NOMO-1 (cell line): ENCODE measurements at regions not wholly inside any gene's neighbourhood (a gene's known extent, or its start where the extent isn't known, plus 50 kb on each side); places are given as distances from the start of the nearest gene placed in this dataset.
"Not testable (repeated sequence)": the region's sequence is repeated elsewhere in the genome, so short reads cannot be mapped to it uniquely, and the experiment has no call there.

Experiments
- DNase-seq, 2 experiments: peaks; one replicate each; lab custom pipeline; 2025; ENCODE audit not compliant: unreplicated experiment in 2 of 2; lab: John Stamatoyannopoulos, UW

DNA sequence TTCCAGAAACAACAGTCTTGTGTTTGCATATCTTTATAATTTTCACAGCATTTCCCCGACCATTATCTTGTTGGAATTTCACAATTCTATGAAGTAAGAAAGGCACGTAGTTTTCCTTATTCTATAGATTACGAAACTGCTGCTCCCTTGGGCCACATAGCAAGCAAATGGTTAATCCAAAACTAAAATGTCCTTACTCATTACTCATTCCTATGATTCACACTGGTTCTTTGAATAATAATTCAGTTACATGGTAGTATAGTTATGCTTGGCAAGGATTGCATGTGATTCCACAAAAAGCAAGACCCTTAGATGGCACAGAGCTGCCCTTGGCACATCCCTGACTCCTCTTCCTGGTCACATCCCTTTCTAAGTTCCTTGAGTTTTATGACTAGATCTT, 51.2 kb downstream of the OR13H1 start:
- DNase-seq, result no peak

DNA sequence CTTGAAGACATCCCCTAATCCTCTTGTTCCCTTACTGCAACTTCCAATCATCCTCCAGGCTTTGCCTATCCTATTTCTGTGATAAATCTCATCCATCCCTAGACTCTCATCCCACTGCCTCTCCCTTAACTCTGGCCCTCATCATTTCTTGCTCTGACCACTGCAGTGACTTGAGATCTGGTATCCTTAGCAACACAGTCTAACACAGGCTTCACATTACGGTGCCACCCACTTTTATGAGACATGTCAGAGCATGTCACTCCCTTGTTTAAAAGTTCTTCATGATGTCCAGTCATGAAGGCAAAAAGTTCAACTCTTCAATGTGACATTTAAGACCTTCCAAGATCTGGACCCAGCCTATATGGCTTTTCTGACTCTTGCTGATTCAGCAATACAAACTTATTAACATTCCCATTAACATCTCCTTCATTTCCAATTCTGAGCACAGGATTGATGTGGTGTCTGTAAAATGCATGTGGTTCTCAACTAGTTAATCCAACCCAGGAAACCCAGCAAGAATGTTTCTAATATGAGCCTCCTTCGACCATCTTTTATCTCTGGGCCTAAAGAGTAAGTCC, 64.0 kb downstream of the OR13H1 start:
- no peak for DNase-seq

DNA sequence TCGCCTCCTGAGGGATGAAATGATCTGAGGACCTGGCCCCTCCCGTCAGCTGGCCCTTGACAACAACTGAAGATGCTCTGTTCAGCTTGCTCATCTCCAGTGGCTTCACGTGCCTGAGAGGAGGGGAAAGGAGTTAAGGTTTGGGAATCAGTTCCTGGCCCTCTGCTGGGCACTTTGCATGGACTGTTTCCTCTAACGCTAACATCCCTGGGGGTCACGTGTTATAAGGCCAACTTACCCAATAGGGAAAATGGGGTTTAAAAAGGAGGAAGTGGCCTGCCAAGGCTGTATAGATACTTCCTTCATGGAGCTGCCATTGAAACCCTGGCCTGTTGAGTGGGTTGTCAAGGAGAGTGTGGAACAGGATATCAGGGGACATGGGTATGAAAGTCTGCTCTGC, 65.6 kb downstream of the OR13H1 start:
- no peak for DNase-seq

DNA sequence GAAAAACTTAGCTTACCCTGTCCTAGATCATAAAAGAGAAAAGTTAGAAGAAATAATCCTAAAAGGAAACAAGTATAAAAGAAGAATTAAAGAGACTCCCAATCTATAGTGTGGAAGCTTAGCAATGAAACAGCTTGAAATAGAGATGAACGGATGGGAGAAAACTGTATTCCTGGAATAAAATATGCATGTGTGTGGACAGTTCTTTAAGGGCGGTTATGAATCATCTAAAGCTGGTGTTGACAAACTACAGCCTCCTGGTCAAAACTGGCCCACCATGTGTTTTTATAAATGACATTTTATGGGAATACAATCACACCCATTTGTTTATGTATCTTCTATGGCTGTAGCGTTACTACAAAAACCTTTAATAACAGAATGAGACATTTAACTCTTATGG, 69.4 kb downstream of the OR13H1 start:
- no peak for DNase-seq

DNA sequence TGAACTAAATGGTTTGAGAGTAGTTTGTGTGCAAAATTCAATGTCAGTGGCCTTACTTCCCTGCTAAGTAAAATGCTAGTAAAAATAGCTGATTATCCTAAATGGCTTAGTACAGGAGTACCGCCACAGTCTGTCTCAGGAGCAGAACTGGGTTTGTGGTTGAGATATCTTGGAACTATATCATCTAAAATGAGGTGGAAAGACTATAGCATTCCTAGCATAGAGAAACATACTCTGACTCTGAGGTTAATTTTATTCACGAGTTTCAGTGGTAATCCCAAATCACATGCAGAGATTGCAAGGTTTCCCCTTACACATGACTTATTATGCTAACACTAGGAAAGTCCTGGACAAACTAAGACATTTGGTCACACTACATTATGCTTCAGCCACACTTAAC, 70.4 kb downstream of the OR13H1 start:
- DNase-seq, result no peak

DNA sequence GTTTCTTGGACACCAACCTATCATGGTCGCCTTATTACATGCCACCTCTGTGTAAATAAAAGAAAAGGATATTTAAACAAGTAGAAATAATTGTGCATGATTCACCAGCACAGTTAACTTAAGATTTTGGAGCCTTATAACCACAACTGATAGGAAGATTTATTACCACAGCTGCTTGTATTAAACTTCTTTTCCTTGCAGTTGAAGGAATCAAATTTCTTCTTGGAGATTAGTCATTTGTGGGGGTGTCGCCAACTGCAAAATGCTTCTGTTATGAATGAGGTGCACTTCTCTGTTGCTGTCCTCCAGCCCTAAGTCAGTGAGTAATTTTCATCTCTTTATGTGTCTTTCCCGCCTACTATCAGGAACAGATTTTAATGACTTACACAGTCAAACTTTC, 73.3 kb downstream of the OR13H1 start:
- no peak for DNase-seq

DNA sequence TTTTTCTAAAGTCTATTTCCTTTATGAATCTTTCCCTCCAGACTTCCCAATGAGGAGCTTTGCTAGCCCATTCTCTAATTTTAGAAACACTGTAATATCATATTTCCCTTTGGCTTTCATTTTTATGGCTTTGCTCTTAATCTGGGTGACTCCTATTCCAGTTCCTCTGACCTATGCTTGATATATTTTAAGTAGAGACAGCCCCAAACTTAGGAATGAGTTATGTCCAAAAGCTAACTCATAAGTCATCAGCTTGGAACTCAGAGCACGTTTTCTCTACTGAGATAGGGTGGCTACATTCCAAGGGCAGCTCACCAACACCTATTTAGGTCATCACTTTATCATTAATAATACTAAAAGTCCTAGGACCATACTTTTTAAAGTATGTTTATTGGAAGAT, 77.8 kb downstream of the OR13H1 start:
- no peak for DNase-seq

DNA sequence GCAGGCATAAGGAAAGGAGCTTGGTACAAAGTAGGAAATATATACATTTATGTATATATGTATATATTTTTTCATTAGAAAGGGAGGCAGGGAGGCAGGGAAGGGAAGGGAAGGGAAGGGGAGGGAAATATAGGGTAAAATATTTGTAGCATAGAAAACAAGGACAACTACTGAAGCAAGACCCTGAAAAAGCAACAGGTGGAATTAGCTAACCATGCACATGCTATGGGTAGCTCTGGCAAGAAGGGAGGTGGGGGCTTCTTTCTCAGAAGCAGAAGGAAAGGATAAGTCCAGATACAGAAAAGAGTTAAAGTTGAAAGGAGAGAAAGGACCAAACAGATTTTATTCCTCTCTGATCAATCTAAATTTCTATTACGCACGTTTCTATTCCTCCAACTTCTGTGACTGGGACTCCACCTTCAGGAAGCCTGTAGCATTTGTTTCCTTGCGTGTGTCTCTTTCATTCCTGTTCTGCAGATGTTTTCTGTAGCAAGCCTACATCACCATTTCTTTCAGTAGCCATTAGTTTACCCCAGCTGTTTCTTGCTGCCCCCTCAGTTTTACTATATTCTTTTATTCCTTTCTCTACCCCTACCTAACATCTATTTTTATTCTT, 82.9 kb downstream of the OR13H1 start:
- DNase-seq, result no peak

DNA sequence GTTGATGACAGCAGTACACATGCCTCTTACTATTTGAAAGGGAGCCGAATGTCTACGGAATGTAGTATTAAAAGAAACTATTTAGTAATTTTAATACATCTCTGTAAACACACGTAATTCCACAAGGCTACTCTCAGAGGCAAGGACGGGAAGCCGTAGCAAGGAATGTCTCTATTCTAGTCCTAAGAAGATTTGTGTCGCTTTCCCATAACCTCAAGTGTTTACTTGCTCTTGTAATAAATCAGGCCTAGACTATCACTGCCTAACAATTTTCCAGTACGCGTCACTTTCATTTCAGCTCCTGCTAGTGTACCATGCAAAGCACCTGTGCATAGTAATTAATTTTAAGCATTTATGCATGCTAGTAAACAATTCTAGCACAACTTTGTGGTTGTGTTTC, 86.7 kb downstream of the OR13H1 start:
- no peak for DNase-seq

DNA sequence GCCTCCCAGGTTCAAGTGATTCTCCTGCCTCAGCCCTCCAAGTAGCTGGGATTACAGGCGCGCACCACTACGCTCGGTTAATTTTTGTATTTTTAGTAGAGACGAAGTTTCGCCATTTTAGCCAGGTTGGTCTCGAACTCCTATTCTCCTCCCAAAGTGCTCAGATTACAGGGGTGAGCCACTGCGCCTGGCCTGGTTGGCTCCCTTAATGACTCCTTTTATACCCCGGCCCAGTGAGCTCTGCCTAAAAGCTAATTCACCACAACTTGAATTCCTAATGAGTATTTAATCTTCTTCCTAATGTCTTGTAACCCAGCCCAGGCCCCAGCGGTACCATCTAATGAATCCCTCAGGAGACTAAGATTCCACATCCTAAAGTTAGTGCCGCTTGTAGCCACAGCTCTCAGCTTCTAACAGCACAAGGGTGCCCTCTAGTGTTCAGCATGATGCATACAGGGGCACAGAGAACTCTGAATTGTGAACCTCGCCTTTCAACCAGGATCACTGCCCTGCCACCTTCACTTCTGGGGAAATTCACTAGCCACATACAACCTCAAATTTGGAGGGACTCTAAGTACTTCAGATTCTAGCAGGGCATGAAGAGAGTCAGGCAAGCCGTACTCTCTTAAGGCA, 89.5 kb downstream of the OR13H1 start:
- peak in 1 of 2 experiments; percentile 29 for DNase-seq

DNA sequence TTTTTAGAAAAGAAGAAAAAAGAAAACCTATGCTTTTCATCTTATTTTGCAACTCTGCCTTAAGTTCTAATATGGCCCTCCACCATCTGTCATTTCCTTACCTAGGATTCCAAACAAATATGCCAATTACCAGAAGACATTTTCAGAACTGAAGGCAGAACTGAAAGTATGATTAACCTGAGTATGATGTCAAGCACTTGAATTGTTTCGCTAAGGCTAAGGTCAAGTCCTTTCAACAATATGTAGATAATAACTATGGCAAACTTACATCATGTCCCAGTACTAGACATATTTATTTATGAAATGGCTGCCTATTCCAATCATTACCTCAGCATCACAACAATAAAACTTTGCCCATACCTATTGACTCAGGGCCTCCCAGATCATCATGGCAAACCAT, 91.0 kb downstream of the OR13H1 start:
- no peak for DNase-seq

DNA sequence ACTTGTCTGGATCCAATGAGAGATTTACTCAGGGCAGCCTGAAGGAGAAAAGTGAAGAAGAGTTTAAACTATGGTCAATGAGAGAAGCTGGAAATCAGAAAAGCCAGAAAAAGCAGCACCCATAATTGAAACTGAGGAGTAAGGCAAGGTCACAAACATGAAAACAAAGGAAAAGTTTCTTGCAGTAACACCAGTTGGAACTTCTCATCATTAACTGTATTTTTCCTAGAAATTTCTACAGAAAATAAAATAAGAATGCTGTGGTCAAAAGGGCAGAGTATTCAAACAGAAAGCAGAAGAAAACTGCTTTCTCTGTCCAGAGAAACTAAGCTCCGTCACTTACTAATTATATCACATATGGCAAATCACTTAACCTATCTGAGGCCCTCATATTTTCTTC, 102.2 kb downstream of the OR13H1 start:
- no peak for DNase-seq

DNA sequence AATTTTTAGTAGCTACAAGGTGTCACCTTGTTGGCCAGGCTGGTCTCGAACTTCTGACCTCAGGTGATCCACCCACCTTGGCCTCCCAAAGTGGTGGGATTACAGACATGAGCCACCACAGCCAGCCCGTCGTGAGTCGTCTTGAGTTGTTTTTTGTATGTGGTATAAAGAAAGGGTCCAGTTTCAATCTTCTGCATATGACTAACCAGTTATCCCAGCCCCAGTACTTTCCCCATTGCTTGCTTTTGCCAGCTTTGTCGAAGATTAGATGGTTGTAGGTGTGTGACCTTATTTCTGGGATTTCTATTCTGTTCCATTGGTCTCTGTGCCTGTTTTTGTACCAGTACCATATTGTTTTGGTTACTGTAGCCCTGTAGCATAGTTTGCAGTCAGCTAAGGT, 105.9 kb downstream of the OR13H1 start:
- no peak for DNase-seq

DNA sequence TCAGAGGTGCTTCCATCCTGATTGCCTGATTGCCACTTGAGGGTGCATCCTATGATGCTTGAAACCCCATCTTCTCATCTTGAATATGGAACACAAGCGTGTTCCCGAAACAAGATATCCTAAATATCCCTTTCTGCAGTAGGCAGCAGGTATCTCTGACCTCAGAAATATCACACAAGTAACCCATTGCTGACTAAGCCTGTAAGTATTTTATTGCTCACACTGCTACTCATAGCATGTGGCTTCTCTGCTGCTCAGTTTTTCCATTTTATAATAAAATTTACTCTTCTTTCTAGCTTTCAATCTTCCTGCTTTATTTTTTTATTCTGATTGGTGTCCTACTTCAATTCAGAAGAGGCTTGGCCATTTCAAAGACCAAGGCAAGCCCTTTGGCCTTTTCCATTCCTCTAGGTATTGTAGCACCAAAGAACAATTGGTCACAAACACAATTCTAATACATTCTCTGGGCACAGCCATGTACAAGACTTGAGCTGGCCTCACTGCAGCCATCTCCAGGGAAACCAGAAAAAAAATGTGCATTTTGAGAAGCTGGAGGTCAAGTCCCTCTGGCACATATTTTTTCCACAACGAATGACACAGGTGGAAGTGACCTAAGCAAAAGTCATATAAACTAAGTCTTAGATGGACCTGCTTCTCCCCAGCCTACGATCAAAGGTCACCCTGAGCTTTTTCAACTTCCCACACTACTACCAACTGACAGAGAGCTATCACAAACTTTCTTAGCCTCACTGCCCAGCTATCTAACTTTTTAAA, 107.0 kb downstream of the OR13H1 start:
- no peak for DNase-seq

DNA sequence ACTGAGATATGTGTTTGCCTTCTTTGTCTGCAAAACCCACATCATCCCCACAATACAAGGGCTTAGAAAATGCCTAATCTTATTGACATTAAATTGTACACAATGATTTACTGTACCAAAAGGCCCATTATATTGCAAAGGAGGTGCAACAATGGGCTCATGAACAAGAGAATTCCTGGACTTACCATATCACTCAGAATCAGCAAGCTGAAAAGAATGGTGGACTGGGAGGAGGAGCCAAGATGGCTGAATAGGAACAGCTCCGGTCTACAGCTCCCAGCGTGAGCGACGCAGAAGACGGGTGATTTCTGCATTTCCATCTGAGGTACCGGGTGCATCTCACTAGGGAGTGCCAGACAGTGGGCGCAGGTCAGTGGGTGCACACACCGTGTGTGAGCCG, 119.9 kb downstream of the OR13H1 start:
- DNase-seq, result not testable (repeated sequence)

DNA sequence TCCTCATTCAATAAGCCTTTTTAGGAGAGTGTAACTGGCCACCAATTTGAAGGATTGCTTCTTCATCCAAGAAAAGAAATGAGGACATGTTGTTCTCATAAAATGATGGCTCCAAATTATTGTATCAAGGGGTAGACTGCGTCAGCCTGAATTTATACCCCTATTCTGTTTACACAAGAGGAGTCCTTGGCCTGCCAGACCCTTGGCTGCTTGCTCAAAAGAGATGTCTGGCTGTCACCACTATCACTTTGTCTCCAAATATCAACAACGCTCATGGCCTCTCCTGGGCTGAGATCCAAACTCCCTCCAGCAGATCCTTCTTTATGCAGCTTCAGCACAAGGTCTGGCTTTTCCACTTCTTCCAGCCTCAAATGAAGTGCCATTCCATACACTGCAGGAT, 127.9 kb downstream of the OR13H1 start:
- DNase-seq, result no peak

DNA sequence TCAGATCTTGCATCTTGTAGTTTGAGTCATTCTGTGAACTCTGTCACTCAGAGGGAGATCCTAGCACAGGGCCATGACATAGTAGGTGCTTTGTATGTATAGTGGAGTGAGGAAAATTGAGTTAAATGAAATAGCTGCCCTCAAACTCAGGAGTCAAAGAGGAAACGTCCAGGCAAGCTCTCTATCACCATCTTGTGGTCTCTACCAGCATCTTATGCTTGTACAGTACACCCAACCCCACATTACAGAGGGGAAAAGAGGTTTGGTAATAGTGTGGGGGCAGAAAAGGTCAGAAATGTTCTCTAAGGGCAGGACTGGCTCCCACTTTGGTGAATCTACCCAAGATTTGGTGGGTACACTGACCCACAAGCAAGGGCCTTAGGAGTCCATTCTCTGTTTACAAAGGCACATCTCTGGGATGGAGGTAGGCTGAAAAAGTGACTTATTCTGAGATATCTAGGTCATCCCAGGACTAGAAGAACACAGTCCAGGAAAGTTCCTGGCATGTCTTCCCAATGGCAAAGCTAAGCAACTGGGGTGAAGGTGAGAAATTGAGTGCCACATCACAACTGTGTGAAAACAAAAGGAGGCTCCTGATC, 131.8 kb downstream of the OR13H1 start:
- peak in 1 of 2 experiments; percentile 17 for DNase-seq

DNA sequence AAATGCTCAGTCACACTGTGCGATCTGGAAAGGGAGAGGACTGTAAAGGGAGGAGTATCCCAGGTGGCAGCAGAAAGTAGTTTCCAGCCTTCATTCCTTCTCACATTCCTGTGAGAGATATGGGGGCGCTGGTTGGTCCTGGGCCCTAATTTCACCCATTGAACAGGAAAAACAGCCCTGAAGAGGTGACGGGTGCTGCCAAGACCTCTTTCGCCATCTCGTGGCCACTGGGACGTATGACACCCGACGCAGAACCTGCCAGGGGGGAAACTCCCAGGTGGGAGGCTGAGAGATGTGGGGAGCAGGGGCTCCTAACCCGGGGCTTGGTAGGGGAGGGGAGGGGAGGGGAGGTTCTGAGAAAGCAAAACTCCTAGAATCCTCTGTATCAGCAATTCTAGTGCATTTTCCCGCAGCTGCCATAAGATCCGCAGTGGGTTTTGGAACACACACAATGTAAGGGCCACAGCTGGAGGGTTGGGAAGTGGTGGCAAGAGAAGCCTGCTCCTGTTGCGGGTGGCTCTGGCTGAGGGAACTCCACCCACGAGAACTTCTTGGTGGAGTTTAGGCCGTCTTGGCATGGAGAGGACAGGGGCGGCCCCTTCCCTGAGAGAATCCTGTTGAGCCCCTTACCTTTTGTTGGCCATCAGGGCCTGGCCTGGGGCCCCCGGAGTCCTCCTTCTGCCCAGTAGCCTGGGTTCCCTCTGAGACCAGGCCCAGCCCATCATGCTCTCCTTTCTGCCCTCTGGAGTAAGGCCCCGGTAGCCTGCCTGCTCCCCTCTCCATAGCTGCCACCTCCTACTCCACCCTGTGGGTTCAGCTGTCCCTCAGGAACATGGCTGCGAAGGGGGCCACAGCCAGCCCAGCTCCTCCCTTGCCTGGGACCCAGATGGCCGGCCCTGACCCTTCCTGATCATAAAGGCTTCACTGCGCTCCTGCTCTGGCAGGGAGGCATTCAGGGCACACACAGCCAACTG, 134.1 kb downstream of the OR13H1 start:
- DNase-seq, result peak; percentile 21 to 37

DNA sequence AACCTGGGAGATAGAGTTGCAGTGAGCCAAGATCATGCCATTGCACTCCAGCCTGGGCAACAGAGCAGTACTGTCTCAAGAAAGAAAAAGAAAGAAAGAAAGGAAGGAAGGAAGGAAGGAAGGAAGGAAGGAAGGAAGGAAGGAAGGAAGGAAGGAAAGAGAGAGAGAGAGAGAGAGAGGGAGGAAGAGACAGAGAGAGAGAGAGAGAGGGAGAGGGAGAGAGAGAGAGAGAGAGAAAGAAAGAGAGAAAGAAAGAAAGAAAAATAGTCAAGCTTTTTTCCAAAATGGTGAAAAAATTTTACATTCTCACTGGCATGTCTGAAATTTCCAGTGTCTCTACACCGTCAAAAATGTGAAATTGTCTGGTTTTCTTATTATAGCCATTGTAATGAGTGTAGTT, 138.9 kb downstream of the OR13H1 start:
- not testable (repeated sequence) for DNase-seq

DNA sequence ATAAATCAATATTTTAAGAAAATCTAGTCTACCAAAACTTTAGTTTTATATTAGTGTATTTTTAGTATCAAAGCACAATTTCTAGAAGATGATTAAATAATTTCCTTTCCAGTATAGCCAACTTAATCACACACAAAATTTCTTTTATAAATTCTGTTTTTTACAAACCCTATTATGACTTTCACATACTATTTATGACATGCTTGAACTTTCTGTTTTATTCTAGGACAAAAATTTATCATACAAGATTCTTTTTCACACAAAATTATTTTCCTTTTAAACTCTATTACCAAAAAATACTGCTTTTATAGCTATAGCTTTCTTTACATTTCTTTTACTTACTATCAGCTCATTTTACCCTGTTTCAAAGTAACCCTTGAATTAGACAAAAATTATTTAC, 149.5 kb downstream of the OR13H1 start:
- DNase-seq, result no peak
